ENCODE measurements at regions not wholly inside any gene's neighbourhood (a gene's known extent, or its start where the extent isn't known, plus 50 kb on each side); places are given as distances from the start of the nearest gene placed in this dataset.

- Histone ChIP-seq H3K4me3 (no peak overlapping the region), H3K27ac (no peak overlapping the region), H3K27me3 (no peaks in the 10 kb centered on the region), H3K36me3 (no peaks in the 10 kb centered on the region), H3K9me3 (no peaks in the 10 kb centered on the region), H3K4me1 (no peaks in the 10 kb centered on the region)
- 78 to 79% methylated on average over 2 of the region's 2 CpGs for WGBS, 2 donors
- DNase-seq (ENCODE audit: low spot score in 2 of 2), result no peak
- TF ChIP-seq EP300 (IDR thresholded peaks at IDR 0.05), result no peak
These were observed 276.5 kb upstream of the MTNR1B start for GRCh38 chr11:92692826-92693546.

DNA sequence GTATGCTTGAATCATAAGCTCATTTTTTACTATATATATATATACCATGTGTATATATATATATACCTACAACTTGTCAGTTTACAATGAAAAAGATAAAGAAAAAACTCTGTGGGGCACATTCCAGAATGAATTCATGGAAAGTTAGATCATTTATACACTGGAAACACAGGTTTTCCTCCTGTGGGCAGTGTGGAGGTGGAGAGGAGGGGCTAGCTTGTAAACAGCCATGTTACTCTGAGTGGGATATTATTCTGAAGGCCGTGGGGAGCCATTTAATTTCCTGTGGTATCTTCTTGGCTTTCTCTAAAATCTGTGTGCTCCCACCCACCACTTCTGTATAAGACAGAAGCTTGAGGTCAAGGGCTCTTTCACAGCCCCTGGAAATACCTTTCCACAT, 273.4 kb upstream of the MTNR1B start:
- H3K27me3 ChIP-seq, result no peaks in the 10 kb centered on the region
- WGBS, 2 donors, result 57 to 60% methylated on average over 1 of the region's 1 CpG
- no peaks in the 10 kb centered on the region for H3K4me1 ChIP-seq
- no peak overlapping the region for H3K4me3 ChIP-seq
- DNase-seq (ENCODE audit: low spot score in 2 of 2), result no peak
- no peaks in the 10 kb centered on the region for H3K36me3 ChIP-seq
- H3K9me3 ChIP-seq, result no peaks in the 10 kb centered on the region
- no peak overlapping the region for H3K27ac ChIP-seq
- TF ChIP-seq EP300 (IDR thresholded peaks at IDR 0.05) (no peak), POLR2A (IDR thresholded peaks at IDR 0.05) (no peak), CTCF (IDR thresholded peaks at IDR 0.05) (no peak)

DNA sequence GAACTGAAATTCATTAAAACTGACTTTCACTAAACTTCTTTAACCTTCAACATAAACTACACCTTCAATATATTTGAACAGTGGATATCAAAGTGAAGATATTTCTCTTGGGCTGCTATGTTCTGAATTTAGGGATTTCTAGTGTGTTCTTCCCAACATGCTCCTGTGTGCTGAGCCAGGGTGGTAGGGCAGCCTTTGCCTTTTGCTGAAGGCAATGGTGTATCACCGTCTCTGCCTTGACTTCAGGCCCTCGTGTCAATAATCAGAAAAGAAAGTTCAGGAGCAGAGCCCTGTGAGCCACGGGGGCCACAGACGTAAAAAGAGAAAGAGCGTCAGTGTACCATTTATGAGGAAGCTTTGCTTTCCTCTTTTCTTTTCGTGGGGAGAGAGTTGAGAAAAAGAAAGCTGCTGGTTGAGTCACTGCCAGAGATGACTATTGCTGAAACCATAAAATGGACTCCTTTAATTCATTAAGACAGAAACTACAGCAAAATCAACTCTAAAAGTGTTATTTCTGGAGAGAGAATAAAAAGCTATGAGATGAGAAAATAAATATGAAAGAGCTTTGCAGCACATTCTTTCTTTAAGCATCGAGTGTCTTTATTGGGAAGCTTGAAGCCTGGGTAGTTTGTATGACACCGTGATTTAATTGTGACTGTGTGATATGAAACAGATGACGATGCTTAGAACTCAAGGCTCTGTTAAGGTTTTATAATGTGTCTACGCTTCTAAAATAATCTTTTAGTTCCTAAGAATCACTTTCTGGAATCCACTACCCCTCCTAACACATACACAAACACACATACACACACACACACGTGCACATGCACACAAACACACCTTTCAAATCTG, 271.8 kb upstream of the MTNR1B start:
- Histone ChIP-seq H3K27me3 (no peaks in the 10 kb centered on the region), H3K9me3 (no peaks in the 10 kb centered on the region), H3K4me3 (peak overlapping the region in 1 of 4 donors; percentile 10), H3K27ac (no peak overlapping the region), H3K36me3 (no peaks in the 10 kb centered on the region), H3K4me1 (peaks cover 0 to 5% (median 0%) of the 10 kb centered on the region in 4 donors)
- TF ChIP-seq POLR2A (IDR thresholded peaks at IDR 0.05) (no peak), CTCF (IDR thresholded peaks at IDR 0.05) (no peak), EP300 (IDR thresholded peaks at IDR 0.05) (no peak)
- 48 to 60% methylated on average over 11 of the region's 11 CpGs for WGBS, 2 donors
- no peak for DNase-seq (ENCODE audit: low spot score in 2 of 2)

DNA sequence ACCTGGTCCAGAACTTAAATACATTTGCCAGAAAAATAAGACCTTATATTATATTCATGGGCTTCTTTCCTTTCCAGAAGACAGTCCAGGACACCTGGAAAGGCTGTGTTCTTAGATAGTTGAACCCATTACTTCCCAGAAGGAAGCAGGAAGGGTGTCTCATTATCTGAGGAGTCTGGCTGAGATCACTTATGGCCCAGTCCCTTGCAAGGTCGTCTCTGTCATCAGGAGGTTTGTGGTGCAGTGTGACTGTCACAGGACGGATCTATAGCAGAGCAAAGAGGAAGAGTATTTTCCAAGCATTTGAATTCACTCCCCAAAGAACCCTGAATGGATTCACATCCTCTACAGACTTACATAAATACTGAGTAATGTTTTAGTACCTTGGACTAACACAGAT, 270.7 kb upstream of the MTNR1B start:
- no peaks in the 10 kb centered on the region for H3K36me3 ChIP-seq
- no peaks in the 10 kb centered on the region for H3K27me3 ChIP-seq
- no peak overlapping the region for H3K27ac ChIP-seq
- DNase-seq (ENCODE audit: low spot score in 2 of 2), result no peak
- WGBS, 2 donors, result 40 to 65% methylated on average over 2 of the region's 2 CpGs
- H3K4me3 ChIP-seq, result no peak overlapping the region
- no peaks in the 10 kb centered on the region for H3K9me3 ChIP-seq
- peaks cover 0 to 5% (median 0%) of the 10 kb centered on the region in 4 donors for H3K4me1 ChIP-seq
- no peak for TF ChIP-seq POLR2A (IDR thresholded peaks at IDR 0.05)
- no peak for TF ChIP-seq CTCF (IDR thresholded peaks at IDR 0.05)
- no peak for TF ChIP-seq EP300 (IDR thresholded peaks at IDR 0.05)

DNA sequence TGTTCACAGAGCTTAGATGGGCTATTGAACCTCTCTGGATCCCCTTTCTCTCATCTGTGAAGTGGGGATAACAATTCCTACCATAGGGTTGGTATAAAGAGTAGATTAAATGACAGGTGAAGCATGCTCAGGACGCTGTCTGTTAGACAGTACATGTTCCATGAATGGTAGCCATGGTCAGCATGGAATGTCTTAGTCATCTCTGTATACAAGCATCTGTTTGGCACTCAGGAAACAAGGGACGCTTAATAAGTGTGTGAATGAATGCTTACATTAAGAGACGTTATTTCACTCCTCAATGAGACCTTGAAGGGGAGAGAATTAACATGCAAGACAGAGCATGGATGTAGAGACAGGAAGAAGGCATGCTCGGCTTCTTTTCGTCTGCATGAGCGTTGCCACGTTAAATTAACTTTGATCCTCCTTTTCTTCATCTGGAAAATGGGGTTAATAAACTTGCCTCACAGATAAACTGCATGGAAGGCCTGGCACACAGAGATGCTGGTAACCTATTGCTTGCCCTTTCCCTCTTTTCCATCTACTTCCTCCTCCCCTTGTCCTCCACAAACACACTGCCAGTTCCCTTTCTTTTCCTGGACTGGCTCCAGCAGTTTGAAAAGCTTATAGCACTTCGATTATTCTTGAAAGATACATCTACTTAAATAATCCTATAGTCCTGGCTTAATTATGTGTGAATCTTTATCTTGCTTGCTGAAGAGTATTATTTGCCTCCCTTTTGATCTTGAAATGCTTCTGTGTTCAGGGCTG, 267.2 kb upstream of the MTNR1B start:
- Histone ChIP-seq H3K4me1 (peaks cover 0 to 8% (median 0%) of the 10 kb centered on the region in 4 donors), H3K4me3 (no peak overlapping the region), H3K27me3 (no peaks in the 10 kb centered on the region), H3K36me3 (no peaks in the 10 kb centered on the region), H3K27ac (no peak overlapping the region), H3K9me3 (no peaks in the 10 kb centered on the region)
- DNase-seq (ENCODE audit: low spot score in 2 of 2), result no peak
- 70 to 75% methylated on average over 8 of the region's 8 CpGs for WGBS, 2 donors
- TF ChIP-seq CTCF (IDR thresholded peaks at IDR 0.05), result no peak
- TF ChIP-seq POLR2A (IDR thresholded peaks at IDR 0.05), result no peak
